SH-SY5Y (cell line): ENCODE measurements at regions not wholly inside any gene's neighbourhood (a gene's known extent, or its start where the extent isn't known, plus 50 kb on each side); places are given as distances from the start of the nearest gene placed in this dataset.

Experiments
- GATA2 ChIP-seq: IDR thresholded peaks from 2 replicates; pipeline ENCODE4 v1.6.1; 2011; ENCODE audit warnings: mild to moderate bottlenecking, low read depth, low read length
- GATA3 ChIP-seq: IDR thresholded peaks from 2 replicates; pipeline ENCODE4 v1.6.1; 2011; ENCODE audit warnings: low read depth, mild to moderate bottlenecking, low read length, moderate library complexity

GRCh38 chr3:99526921-99527320 is 111.5 kb upstream of the COL8A1 start:
- TF ChIP-seq GATA2: no peak
- no peak for TF ChIP-seq GATA3

GRCh38 chr3:99524559-99524958 is 113.8 kb upstream of the COL8A1 start:
- TF ChIP-seq GATA3 (no peak), GATA2 (no peak)

- TF ChIP-seq GATA2 (no peak), GATA3 (no peak)
Measured at GRCh38 chr3:99523431-99524127, 114.8 kb upstream of the COL8A1 start.

DNA sequence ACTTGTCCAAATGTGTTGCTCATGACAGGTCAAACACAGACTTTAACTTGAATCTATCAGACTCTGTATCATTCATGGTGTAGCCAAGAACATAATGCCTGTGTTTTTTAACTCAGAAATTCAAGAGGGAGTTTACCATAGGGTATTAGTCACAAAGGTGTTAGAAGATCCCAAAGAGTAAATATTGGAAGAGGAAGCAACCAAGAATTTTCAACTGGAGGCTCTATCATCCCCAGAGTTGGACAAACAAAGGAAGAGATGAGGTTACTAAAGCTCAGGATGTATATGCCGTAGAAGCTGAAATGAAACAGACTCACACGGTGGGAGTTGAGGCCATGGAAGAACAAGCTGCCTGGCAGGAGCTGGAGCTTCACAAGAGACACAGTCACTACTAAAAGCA is 116.2 kb upstream of the COL8A1 start:
- TF ChIP-seq GATA2 (no peak), GATA3 (no peak)

DNA sequence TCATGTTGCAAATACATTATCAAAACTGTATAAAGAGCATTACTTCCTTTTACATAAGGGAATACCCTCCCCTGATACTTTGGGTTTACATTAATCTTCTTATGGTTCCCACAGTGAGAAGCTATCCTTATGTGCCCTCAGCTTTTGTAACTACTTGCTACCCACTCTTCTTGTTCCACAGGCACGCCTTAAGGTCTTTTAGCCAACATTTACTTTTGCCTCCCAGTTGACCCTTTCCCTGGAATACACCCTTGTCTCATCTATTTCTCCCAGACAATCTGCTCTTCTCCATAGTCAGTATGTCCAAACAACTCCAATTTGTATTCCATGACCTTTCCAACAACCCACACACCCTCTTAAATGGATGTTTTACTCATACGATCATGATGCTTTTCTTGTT is 116.8 kb upstream of the COL8A1 start:
- TF ChIP-seq GATA3: no peak
- no peak for TF ChIP-seq GATA2

GRCh38 chr3:99520513-99520912 is 117.9 kb upstream of the COL8A1 start:
- TF ChIP-seq GATA2 (no peak), GATA3 (no peak)

GRCh38 chr3:99516936-99517335 is 121.5 kb upstream of the COL8A1 start:
- TF ChIP-seq GATA3 (no peak), GATA2 (no peak)

DNA sequence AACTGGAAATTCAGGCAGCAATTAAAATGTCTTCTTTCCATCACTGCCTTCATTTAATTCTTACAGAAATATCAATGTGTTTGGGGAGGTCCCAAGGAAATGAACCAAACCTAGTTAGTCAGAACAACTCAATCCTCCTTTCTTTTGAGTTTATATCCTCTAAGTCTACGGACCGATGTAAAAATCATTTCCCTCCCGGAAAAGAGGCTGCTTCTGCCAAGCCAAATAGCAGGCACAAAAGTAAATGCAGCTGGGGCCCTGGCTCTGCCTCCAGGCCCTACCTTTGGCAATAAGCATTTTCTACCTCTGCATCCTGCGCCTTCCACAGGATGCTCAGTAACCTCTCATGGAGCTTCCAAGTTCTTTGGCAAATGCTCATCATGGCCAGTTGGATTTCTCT is 122.5 kb upstream of the COL8A1 start:
- TF ChIP-seq GATA2 (no peak), GATA3 (no peak)

GRCh38 chr3:99509224-99509623 is 129.2 kb upstream of the COL8A1 start:
- TF ChIP-seq GATA2 (no peak), GATA3 (no peak)

DNA sequence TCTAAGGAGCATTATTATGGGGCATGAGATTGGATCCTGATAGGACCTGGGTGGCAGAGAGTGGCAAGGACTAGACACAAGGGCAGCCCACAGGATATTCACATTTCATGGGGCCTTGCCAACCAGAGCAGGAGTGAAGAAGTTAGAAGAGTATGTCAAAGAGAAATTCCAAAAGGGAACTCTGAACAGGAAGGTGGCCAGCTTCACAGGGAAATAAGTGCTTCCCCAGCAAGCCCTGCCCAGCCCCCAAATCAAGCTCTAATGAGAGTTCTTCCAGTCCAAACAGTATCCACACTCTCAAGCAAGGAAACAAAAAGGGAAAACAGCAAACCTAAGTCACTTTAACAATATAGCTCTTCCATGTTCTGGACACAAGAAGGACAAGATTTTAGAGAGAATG is 130.2 kb upstream of the COL8A1 start:
- TF ChIP-seq GATA2 (no peak), GATA3 (no peak)

- TF ChIP-seq GATA2 (no peak), GATA3 (no peak)
Measured at GRCh38 chr3:99505646-99506269, 132.6 kb upstream of the COL8A1 start.

GRCh38 chr3:99505200-99505599 is 133.2 kb upstream of the COL8A1 start:
- TF ChIP-seq GATA2: no peak
- no peak for TF ChIP-seq GATA3

- TF ChIP-seq GATA2: no peak
- TF ChIP-seq GATA3: no peak
Measured at GRCh38 chr3:99504258-99504657, 134.1 kb upstream of the COL8A1 start.

GRCh38 chr3:99503350-99503749 is 135.0 kb upstream of the COL8A1 start:
- TF ChIP-seq GATA3: no peak

DNA sequence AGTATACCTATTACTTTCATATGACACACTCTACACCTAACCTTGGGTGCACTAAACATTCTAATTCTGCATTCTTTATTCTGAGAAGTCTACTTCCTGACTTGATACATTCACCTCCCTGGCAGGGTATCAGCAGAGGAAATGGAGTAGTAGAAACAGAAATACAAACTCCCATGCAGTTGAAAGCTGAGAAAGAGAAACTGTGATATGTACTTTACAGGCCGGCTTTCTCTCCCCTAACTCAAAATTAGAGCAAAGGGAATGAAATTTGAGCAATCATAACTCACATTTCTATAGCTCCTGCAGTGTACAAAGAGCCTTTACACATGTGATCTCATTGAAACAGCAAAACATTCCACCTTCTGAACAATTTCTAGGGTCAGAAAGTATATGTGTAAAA is 135.5 kb upstream of the COL8A1 start:
- no peak for TF ChIP-seq GATA3
- no peak for TF ChIP-seq GATA2

- no peak for TF ChIP-seq GATA3
- TF ChIP-seq GATA2: no peak
Measured at GRCh38 chr3:99500485-99500884, 137.9 kb upstream of the COL8A1 start.
